ENCODE measurements at regions not wholly inside any gene's neighbourhood (a gene's known extent, or its start where the extent isn't known, plus 50 kb on each side); places are given as distances from the start of the nearest gene placed in this dataset.

DNA sequence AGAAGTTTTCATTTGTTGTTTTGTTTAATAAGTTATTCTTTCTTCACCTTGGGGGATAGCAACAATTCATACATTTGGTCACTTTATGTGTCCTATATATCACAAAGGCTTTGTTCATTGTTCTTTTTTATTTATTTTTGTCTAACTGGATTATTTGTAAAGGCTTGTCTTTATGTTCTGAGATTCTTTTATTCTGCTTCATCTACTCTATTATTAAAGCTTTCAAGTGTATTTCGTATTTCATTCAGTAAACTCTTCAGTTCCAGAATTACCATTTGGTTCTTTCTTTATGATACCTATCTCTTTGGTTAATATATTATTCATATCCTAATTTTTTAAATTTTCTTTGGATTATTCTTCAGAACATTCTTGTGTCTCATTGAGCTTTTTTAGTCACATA is 942.9 kb downstream of the ANKRD7 start:
- peaks cover 10% of the 10 kb centered on the region for H3K9me3 ChIP-seq (ENCODE audit: control insufficient read depth, insufficient read depth, low read length)
- TF ChIP-seq, protein P1, sequence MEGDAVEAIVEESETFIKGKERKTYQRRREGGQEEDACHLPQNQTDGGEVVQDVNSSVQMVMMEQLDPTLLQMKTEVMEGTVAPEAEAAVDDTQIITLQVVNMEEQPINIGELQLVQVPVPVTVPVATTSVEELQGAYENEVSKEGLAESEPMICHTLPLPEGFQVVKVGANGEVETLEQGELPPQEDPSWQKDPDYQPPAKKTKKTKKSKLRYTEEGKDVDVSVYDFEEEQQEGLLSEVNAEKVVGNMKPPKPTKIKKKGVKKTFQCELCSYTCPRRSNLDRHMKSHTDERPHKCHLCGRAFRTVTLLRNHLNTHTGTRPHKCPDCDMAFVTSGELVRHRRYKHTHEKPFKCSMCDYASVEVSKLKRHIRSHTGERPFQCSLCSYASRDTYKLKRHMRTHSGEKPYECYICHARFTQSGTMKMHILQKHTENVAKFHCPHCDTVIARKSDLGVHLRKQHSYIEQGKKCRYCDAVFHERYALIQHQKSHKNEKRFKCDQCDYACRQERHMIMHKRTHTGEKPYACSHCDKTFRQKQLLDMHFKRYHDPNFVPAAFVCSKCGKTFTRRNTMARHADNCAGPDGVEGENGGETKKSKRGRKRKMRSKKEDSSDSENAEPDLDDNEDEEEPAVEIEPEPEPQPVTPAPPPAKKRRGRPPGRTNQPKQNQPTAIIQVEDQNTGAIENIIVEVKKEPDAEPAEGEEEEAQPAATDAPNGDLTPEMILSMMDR (IDR thresholded peaks at IDR 0.05) = no peak
- no CpG with 5 or more reads among the region's 1 CpG for WGBS (ENCODE audit: insufficient coverage)
- no peaks in the 10 kb centered on the region for H3K27me3 Mint-ChIP-seq (ENCODE audit: low read depth in 2 of 2)
- H3K9me3 Mint-ChIP-seq = peaks cover 16 to 33% of the 10 kb centered on the region in 2 donors
- no peaks in the 10 kb centered on the region for H3K4me1 ChIP-seq (ENCODE audit: control insufficient read depth, insufficient read depth, low read length)
- intact Hi-C loops (cut with micrococcal nuclease) = no loop called here
- ATAC-seq (no peak), DNase-seq (no peak)
- H3K4me1 Mint-ChIP-seq = no peaks in the 10 kb centered on the region
- no peak overlapping the region for H3K4me3 Mint-ChIP-seq
- H3K36me3 ChIP-seq (ENCODE audit: control insufficient read depth, insufficient read depth, low read length) = no peaks in the 10 kb centered on the region
- H3K27ac ChIP-seq (ENCODE audit: low read length) = no peak overlapping the region
- no peak overlapping the region for H3K27ac Mint-ChIP-seq
- H3K36me3 Mint-ChIP-seq = no peaks in the 10 kb centered on the region
- no peak overlapping the region for H3K4me3 ChIP-seq (ENCODE audit: low read length)
- H3K27me3 ChIP-seq (ENCODE audit: control insufficient read depth, insufficient read depth, low read length) = no peaks in the 10 kb centered on the region

DNA sequence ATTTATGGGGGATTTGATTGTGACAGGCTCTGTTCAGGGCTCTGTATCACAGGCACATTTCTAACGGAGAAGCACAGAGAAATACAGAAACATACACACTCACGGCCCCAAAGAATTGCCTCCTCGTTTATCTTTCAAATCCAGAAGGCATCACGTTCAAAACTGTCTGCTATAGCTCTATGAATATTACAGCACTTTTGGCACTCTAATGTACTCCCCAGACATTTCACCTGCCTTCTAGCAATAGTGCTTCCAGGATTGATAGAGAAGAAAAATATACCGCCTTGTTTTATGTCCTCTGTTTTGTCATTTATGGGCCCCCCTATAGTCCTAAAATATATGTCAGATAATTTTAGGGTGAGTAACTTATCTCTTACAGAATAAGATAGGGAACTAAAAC is 947.5 kb downstream of the ANKRD7 start:
- Histone ChIP-seq H3K27me3 (ENCODE audit: control insufficient read depth, insufficient read depth, low read length) (no peaks in the 10 kb centered on the region), H3K9me3 (ENCODE audit: control insufficient read depth, insufficient read depth, low read length) (peaks cover 10% of the 10 kb centered on the region), H3K4me1 (ENCODE audit: control insufficient read depth, insufficient read depth, low read length) (no peaks in the 10 kb centered on the region), H3K27ac (ENCODE audit: low read length) (no peak overlapping the region), H3K4me3 (ENCODE audit: low read length) (no peak overlapping the region), H3K36me3 (ENCODE audit: control insufficient read depth, insufficient read depth, low read length) (no peaks in the 10 kb centered on the region)
- peaks cover 5 to 14% of the 10 kb centered on the region in 2 donors for H3K9me3 Mint-ChIP-seq
- TF ChIP-seq, protein P1 (IDR thresholded peaks at IDR 0.05) = no peak
- H3K4me1 Mint-ChIP-seq = no peaks in the 10 kb centered on the region
- DNase-seq (no peak), ATAC-seq (no peak)
- no peaks in the 10 kb centered on the region for H3K27me3 Mint-ChIP-seq (ENCODE audit: low read depth in 2 of 2)
- H3K4me3 Mint-ChIP-seq = no peak overlapping the region
- 80% methylated on average over 4 of the region's 5 CpGs for WGBS (ENCODE audit: insufficient coverage)
- intact Hi-C loops (cut with micrococcal nuclease) = no loop called here
- no peak overlapping the region for H3K27ac Mint-ChIP-seq
- H3K36me3 Mint-ChIP-seq = no peaks in the 10 kb centered on the region

DNA sequence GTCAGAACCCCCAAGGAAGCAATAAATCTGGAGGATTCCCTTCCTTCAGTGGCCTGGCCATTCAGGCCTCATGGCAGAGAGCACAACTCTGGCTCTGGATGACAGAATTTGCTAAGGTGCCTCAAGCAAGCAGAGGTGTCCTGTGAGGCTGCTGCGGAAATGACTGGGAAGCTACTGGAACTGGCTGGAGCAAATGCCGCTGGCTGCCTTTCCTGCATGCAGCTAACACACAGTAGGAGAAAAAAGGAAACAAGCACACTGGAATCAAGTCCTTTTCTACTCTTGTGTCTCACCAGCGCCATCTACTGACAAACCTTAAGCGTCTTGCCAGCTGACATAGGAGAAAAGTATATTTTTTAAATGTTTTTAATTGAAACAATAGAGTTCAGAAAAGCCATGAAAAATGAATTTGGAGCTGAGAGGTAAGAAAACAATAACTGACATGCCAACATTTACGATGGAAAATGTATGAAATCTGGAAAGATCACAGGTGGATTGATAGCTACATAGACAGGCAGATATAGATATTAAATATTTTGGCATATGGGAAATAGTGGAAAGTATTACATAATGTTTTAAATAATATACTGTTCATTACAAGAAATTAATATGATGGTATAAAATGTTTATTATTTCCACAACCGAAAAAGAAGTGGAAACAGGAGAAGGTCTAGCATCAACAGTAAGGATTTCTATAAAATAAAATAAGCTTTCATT is 951.6 kb downstream of the ANKRD7 start:
- no peak for ATAC-seq
- peak in 1 of 2 donors; percentile 22 for DNase-seq

More for the DNA sequence above, 951.6 kb downstream of the ANKRD7 start:
- no peaks in the 10 kb centered on the region for H3K36me3 Mint-ChIP-seq
- H3K27ac Mint-ChIP-seq = no peak overlapping the region
- WGBS (ENCODE audit: insufficient coverage) = 4% methylated on average over 2 of the region's 6 CpGs
- H3K4me1 Mint-ChIP-seq = no peaks in the 10 kb centered on the region
- Histone ChIP-seq H3K4me1 (ENCODE audit: control insufficient read depth, insufficient read depth, low read length) (no peaks in the 10 kb centered on the region), H3K4me3 (ENCODE audit: low read length) (no peak overlapping the region), H3K36me3 (ENCODE audit: control insufficient read depth, insufficient read depth, low read length) (no peaks in the 10 kb centered on the region), H3K9me3 (ENCODE audit: control insufficient read depth, insufficient read depth, low read length) (no peaks in the 10 kb centered on the region), H3K27me3 (ENCODE audit: control insufficient read depth, insufficient read depth, low read length) (no peaks in the 10 kb centered on the region), H3K27ac (ENCODE audit: low read length) (no peak overlapping the region)
- TF ChIP-seq, protein P1 (IDR thresholded peaks at IDR 0.05) = no peak
- intact Hi-C loops (cut with micrococcal nuclease) = no loop called here
- peaks cover 2 to 5% of the 10 kb centered on the region in 2 donors for H3K9me3 Mint-ChIP-seq
- no peaks in the 10 kb centered on the region for H3K27me3 Mint-ChIP-seq (ENCODE audit: low read depth in 2 of 2)
- no peak overlapping the region for H3K4me3 Mint-ChIP-seq

Data from natural killer cell (primary cell).